Stomach (tissue), 4 donors: ENCODE measurements at regions not wholly inside any gene's neighbourhood (a gene's known extent, or its start where the extent isn't known, plus 50 kb on each side); places are given as distances from the start of the nearest gene placed in this dataset.

Experiments
- CTCF ChIP-seq, 7 experiments: fragments of 450-650 bp in 4 of 7; fragments of 200-600 bp in 3 of 7; sonication (generic) in 3 of 7; IDR thresholded peaks; one replicate each; pipeline ENCODE4 v1.5.1; 2016 to 2019; ENCODE audit warnings: antibody characterized with exemption in 7 of 7, control low read depth in 2 of 7, mild to moderate bottlenecking in 1 of 7
- EP300 ChIP-seq: sonication (generic); formaldehyde crosslinking; IDR thresholded peaks from one replicate; pipeline ENCODE4 v1.6.1; 2017; ENCODE audit warnings: antibody characterized with exemption
- POLR2A ChIP-seq, 4 donors: fragments of 450-650 bp; IDR thresholded peaks; one replicate each; pipeline ENCODE4 v1.6.1; 2016; ENCODE audit warnings: antibody characterized with exemption in 4 of 4, control low read depth in 2 of 4, mild to moderate bottlenecking in 1 of 4, moderate library complexity in 1 of 4
- POLR2AphosphoS5 ChIP-seq, 3 donors: sonication (generic); formaldehyde crosslinking; IDR thresholded peaks; one replicate each; pipeline ENCODE4 v1.6.1; 2016; ENCODE audit warnings: antibody characterized with exemption in 3 of 3

- TF ChIP-seq CTCF (IDR thresholded peaks at IDR 0.05), result no peak
- TF ChIP-seq POLR2AphosphoS5 (IDR thresholded peaks at IDR 0.05), result no peak
- TF ChIP-seq EP300, result no peak
- no peak for TF ChIP-seq POLR2A (IDR thresholded peaks at IDR 0.05)
Observed at GRCh38 chr4:14072506-14072905, 445.0 kb upstream of the BOD1L1 start.
